ENCODE measurements at regions not wholly inside any gene's neighbourhood (a gene's known extent, or its start where the extent isn't known, plus 50 kb on each side); places are given as distances from the start of the nearest gene placed in this dataset.
A peak's percentile ranks its signal among the peaks of the same experiment; 100 is the strongest.

- no peak for DNase-seq
These were observed 784.6 kb downstream of the NR2F2 start for GRCh38 chr15:97114900-97115760.

- no peak for DNase-seq
These were observed 785.2 kb downstream of the NR2F2 start for GRCh38 chr15:97115761-97116070.

GRCh38 chr15:97124790-97125189 is 794.3 kb downstream of the NR2F2 start:
- no peak for DNase-seq

GRCh38 chr15:97126553-97127233 is 796.2 kb downstream of the NR2F2 start:
- DNase-seq: no peak

GRCh38 chr15:97129674-97130073 is 799.2 kb downstream of the NR2F2 start:
- DNase-seq: no peak

- no peak for DNase-seq
These were observed 809.7 kb downstream of the NR2F2 start for GRCh38 chr15:97140216-97140615.

- DNase-seq: no peak
These were observed 810.9 kb downstream of the NR2F2 start for GRCh38 chr15:97141360-97141759.

GRCh38 chr15:97141871-97142270 is 811.4 kb downstream of the NR2F2 start:
- no peak for DNase-seq

- no peak for DNase-seq
These were observed 813.3 kb downstream of the NR2F2 start for GRCh38 chr15:97143592-97144376.

GRCh38 chr15:97144377-97144711 is 813.8 kb downstream of the NR2F2 start:
- DNase-seq: no peak

- no peak for DNase-seq
These were observed 813.3 kb upstream of the ARRDC4 start for GRCh38 chr15:97146929-97147870.

GRCh38 chr15:97153356-97153965 is 807.0 kb upstream of the ARRDC4 start:
- no peak for DNase-seq

GRCh38 chr15:97156739-97157265 is 803.7 kb upstream of the ARRDC4 start:
- no peak for DNase-seq

- no peak for DNase-seq
These were observed 797.6 kb upstream of the ARRDC4 start for GRCh38 chr15:97162805-97163495.

- DNase-seq: no peak
These were observed 795.3 kb upstream of the ARRDC4 start for GRCh38 chr15:97165205-97165604.

- no peak for DNase-seq
These were observed 791.6 kb upstream of the ARRDC4 start for GRCh38 chr15:97168704-97169475.

GRCh38 chr15:97171556-97171955 is 788.9 kb upstream of the ARRDC4 start:
- no peak for DNase-seq

GRCh38 chr15:97174886-97175540 is 785.5 kb upstream of the ARRDC4 start:
- DNase-seq: peak; percentile 47

GRCh38 chr15:97177151-97177577 is 783.3 kb upstream of the ARRDC4 start:
- DNase-seq: no peak

- DNase-seq: no peak
These were observed 777.9 kb upstream of the ARRDC4 start for GRCh38 chr15:97182581-97182980.

Data from MV-4-11 (cell line).